ENCODE measurements at regions not wholly inside any gene's neighbourhood (a gene's known extent, or its start where the extent isn't known, plus 50 kb on each side); places are given as distances from the start of the nearest gene placed in this dataset.

- TF ChIP-seq, protein P1, sequence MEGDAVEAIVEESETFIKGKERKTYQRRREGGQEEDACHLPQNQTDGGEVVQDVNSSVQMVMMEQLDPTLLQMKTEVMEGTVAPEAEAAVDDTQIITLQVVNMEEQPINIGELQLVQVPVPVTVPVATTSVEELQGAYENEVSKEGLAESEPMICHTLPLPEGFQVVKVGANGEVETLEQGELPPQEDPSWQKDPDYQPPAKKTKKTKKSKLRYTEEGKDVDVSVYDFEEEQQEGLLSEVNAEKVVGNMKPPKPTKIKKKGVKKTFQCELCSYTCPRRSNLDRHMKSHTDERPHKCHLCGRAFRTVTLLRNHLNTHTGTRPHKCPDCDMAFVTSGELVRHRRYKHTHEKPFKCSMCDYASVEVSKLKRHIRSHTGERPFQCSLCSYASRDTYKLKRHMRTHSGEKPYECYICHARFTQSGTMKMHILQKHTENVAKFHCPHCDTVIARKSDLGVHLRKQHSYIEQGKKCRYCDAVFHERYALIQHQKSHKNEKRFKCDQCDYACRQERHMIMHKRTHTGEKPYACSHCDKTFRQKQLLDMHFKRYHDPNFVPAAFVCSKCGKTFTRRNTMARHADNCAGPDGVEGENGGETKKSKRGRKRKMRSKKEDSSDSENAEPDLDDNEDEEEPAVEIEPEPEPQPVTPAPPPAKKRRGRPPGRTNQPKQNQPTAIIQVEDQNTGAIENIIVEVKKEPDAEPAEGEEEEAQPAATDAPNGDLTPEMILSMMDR (IDR thresholded peaks at IDR 0.05; ENCODE audit: extremely low read depth in 1 of 2, insufficient read depth in 1 of 2, low read depth in 1 of 2, low read length in 2 of 2), result no peak
- TF ChIP-seq POLR2A (IDR thresholded peaks at IDR 0.05; ENCODE audit: low read depth, low read length) (no peak), POLR2AphosphoS5 (IDR thresholded peaks at IDR 0.05; ENCODE audit: insufficient read depth, low read depth, low read length) (no peak), JUN (IDR thresholded peaks at IDR 0.05; ENCODE audit: borderline replicate concordance, insufficient read depth, insufficient read length, low read depth) (no peak)
- TF ChIP-seq, protein P2, sequence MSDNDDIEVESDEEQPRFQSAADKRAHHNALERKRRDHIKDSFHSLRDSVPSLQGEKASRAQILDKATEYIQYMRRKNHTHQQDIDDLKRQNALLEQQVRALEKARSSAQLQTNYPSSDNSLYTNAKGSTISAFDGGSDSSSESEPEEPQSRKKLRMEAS (IDR thresholded peaks at IDR 0.05; ENCODE audit: insufficient read depth, insufficient read length), result no peak
Observed at GRCh38 chr17:79301469-79301868, 226.8 kb downstream of the ENGASE start.
